GM06990 (cell line): ENCODE measurements at regions not wholly inside any gene's neighbourhood (a gene's known extent, or its start where the extent isn't known, plus 50 kb on each side); places are given as distances from the start of the nearest gene placed in this dataset.

Source experiments
- DNase-seq: peaks from one replicate; pipeline ENCODE4 v3.0.0-alpha.2; 2011; ENCODE audit not compliant: insufficient read length; ENCODE audit errors: extremely low read depth
- H3K27me3 ChIP-seq: replicated peaks from 2 replicates; pipeline ENCODE4 v1.6.0; 2011; ENCODE audit warnings: low read length; ENCODE audit not compliant: control insufficient read depth, insufficient read depth
- H3K36me3 ChIP-seq: 2 replicates; pipeline ENCODE4 v1.5.1; 2011; ENCODE audit warnings: low read length; ENCODE audit not compliant: control insufficient read depth, insufficient read depth
- H3K4me3 ChIP-seq: replicated peaks from 2 replicates; pipeline ENCODE4 v1.5.1; 2011; ENCODE audit warnings: low read depth, mild to moderate bottlenecking, control low read depth, low read length
- TF ChIP-seq, protein P1 (sequence below): IDR thresholded peaks from 2 replicates; pipeline ENCODE4 v1.5.1; 2011; ENCODE audit warnings: low read length, control low read depth, mild to moderate bottlenecking, inconsistent platforms; ENCODE audit not compliant: insufficient read depth, poor library complexity, severe bottlenecking

DNA sequence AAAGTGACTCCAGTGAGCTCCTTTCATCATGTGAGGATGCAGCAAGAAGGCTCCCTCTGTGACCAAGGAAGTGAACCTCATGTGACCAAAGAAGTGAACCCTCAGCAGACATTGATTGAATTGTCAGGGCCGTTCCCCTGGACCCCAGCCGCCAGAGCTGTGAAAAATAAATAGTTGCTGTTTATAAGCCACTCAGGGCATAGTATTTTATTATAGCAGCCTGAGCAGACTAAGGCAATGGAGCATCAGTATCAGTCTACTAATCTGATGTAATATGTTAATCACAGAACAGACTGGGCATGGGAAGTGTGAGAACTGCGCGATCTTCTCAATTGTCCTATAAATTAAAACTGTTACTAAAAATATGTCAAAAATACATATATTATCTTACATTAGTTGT is 384.5 kb upstream of the PRKCQ start:
- TF ChIP-seq, protein P1, sequence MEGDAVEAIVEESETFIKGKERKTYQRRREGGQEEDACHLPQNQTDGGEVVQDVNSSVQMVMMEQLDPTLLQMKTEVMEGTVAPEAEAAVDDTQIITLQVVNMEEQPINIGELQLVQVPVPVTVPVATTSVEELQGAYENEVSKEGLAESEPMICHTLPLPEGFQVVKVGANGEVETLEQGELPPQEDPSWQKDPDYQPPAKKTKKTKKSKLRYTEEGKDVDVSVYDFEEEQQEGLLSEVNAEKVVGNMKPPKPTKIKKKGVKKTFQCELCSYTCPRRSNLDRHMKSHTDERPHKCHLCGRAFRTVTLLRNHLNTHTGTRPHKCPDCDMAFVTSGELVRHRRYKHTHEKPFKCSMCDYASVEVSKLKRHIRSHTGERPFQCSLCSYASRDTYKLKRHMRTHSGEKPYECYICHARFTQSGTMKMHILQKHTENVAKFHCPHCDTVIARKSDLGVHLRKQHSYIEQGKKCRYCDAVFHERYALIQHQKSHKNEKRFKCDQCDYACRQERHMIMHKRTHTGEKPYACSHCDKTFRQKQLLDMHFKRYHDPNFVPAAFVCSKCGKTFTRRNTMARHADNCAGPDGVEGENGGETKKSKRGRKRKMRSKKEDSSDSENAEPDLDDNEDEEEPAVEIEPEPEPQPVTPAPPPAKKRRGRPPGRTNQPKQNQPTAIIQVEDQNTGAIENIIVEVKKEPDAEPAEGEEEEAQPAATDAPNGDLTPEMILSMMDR, result no peak
- Histone ChIP-seq H3K4me3 (no peak overlapping the region), H3K27me3 (no peaks in the 10 kb centered on the region; the same call in none of the 2 replicates), H3K36me3 (no peaks in the 10 kb centered on the region)
- DNase-seq, result no peak

DNA sequence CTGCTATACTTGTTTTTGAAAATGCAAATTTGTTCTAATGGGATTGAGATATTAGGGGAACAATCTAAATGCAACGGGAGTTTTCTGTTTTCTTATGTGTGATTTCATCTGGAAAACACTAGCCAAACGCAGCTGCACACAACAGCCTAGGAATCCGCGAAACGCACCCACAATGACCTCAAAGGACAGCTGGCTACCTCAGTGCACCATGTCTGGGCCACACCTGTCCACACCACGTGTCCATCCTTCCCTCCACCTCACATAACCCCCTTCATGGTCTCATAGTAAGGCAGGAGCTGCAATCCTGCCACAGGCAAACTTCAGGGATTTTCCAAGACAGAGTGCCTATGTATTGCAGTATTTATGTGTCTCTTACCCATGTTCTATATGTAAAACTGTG is 382.5 kb upstream of the PRKCQ start:
- no peaks in the 10 kb centered on the region; the same call in none of the 2 replicates for H3K27me3 ChIP-seq
- TF ChIP-seq, protein P1, result no peak
- no peak for DNase-seq
- H3K36me3 ChIP-seq, result no peaks in the 10 kb centered on the region
- H3K4me3 ChIP-seq, result no peak overlapping the region

DNA sequence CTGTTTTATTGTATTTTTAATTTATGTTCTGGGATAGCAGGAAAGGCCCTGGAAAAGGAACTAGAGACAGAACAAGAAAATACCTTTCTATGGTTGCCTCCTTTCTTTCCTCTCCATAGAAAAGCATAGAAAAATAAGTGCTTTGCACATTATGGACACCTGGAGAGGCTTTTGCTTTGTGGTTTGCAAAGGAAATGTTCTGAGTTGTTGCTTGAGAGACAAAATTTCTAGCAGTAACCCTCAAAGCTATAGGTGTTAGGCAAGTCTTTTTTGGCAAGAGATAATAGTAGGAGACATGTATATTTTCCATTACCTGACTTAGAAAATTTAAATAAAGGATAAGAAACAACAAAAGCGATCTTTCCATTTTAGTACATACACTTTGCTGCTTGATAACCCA is 378.6 kb upstream of the PRKCQ start:
- no peaks in the 10 kb centered on the region for H3K36me3 ChIP-seq
- TF ChIP-seq, protein P1, result no peak
- no peaks in the 10 kb centered on the region; the same call in none of the 2 replicates for H3K27me3 ChIP-seq
- no peak for DNase-seq
- no peak overlapping the region for H3K4me3 ChIP-seq

DNA sequence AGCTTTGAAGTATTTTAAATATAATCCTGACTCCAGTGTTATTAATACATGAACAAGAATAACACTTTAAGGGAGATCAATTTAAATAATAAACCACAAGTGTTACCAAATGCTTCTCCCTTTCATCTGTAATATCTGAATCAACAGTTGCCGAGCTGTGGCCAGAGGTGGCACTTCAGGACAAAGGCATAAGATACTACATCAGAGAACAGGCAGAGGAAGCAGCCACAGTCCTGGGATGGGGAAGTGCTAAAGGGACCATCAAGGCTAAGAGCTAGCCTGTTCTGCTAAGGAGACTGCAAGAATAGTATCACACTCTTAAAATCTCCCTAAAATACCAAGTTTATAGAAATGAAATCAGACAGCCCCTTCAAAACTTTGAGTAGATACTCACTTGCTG is 378.2 kb upstream of the PRKCQ start:
- H3K36me3 ChIP-seq, result no peaks in the 10 kb centered on the region
- no peaks in the 10 kb centered on the region; the same call in none of the 2 replicates for H3K27me3 ChIP-seq
- no peak overlapping the region for H3K4me3 ChIP-seq
- TF ChIP-seq, protein P1, result no peak
- DNase-seq, result no peak

DNA sequence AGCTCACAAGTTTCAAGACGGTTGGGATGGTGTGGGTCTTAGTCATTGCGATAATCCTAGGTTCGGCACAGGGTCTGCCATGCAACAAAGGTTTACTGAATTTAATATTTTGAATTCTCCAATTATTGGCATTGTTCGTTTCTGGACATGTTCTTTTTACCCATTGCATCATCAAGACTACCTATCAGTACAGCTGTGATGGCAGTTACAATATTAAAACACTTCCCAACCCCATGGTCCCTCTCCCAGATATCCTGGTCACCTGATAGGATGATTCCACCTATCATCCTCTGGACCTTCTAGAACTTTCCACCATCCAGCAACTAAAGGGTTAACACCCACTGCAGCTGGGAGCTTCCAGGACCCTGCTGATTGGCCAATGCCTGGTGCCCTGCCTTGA is 377.8 kb upstream of the PRKCQ start:
- no peaks in the 10 kb centered on the region for H3K36me3 ChIP-seq
- no peak overlapping the region for H3K4me3 ChIP-seq
- TF ChIP-seq, protein P1, result no peak
- no peaks in the 10 kb centered on the region; the same call in 1 of the 2 replicates for H3K27me3 ChIP-seq
- no peak for DNase-seq

DNA sequence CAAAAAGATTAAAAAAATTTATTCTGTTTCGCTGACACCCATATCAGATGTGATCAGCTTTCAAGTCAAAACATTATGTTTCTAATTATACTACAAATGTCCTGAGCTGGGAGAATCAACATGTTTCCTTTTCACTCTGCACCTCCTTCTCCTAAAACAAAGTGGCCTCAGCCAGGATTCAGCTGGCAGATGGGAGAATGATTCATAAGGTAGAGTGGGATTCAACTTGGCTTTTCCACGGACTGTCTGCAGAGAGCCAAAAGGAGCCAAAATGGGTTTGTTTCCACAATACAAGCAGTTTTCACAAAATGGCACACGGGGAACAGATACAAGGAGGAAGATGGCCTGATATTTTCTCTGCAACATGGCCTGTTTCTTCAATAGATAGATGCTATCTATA is 376.5 kb upstream of the PRKCQ start:
- TF ChIP-seq, protein P1, result no peak
- H3K36me3 ChIP-seq, result no peaks in the 10 kb centered on the region
- H3K27me3 ChIP-seq, result no peaks in the 10 kb centered on the region
- DNase-seq, result no peak
- H3K4me3 ChIP-seq, result no peak overlapping the region
